MM.1S (cell line): ENCODE measurements at regions not wholly inside any gene's neighbourhood (a gene's known extent, or its start where the extent isn't known, plus 50 kb on each side); places are given as distances from the start of the nearest gene placed in this dataset.
"Not testable (repeated sequence)": the region's sequence is repeated elsewhere in the genome, so short reads cannot be mapped to it uniquely, and the experiment has no call there.

Source experiments
- CTCF ChIP-seq: fragments of 300-600 bp; sonication (generic); IDR thresholded peaks from 2 replicates; pipeline ENCODE4 v1.5.1; 2016; ENCODE audit warnings: antibody characterized with exemption, low read length, mixed read lengths
- EZH2 ChIP-seq: fragments of 300-600 bp; sonication (generic); optimal IDR thresholded peaks from 2 replicates; pipeline ENCODE3; 2017; ENCODE audit warnings: low read depth, mild to moderate bottlenecking, antibody characterized with exemption, low read length, mixed read lengths

GRCh38 chr5:90073026-90073570 lies 336.5 kb downstream of the CETN3 start:
- not testable (repeated sequence) for TF ChIP-seq CTCF, EZH2
